GM23338 (cell line): ENCODE measurements at regions not wholly inside any gene's neighbourhood (a gene's known extent, or its start where the extent isn't known, plus 50 kb on each side); places are given as distances from the start of the nearest gene placed in this dataset.

Source experiments
- ATAC-seq: fragments of 200-7000 bp; cut with Tn5 transposase; 3 replicates; pipeline ENCODE4 v1.9.1; 2020
- DNase-seq: peaks from one replicate; pipeline ENCODE4 v3.0.0-alpha.2; 2015; ENCODE audit warnings: low spot score
- H2AFZ ChIP-seq: fragments of 200-600 bp; sonication (generic); 2 replicates; pipeline ENCODE4 v1.8.0; 2016; ENCODE audit warnings: antibody characterized with exemption, mild to moderate bottlenecking, moderate library complexity
- H3F3A ChIP-seq: fragments of 200-600 bp; sonication (generic); replicated peaks from 2 replicates; pipeline ENCODE4 v1.8.0; 2017; ENCODE audit warnings: antibody characterized with exemption, mixed run types, low read depth
- H3K27ac ChIP-seq: fragments of 200-600 bp; sonication (generic); 2 replicates; pipeline ENCODE4 v1.6.1; 2016; ENCODE audit warnings: low read depth
- H3K27me3 ChIP-seq: fragments of 200-600 bp; sonication (generic); 2 replicates; pipeline ENCODE4 v1.8.0; 2016; ENCODE audit warnings: mild to moderate bottlenecking, mixed run types, moderate library complexity; ENCODE audit not compliant: insufficient read depth
- H3K36me3 ChIP-seq: fragments of 200-600 bp; sonication (generic); 2 replicates; pipeline ENCODE4 v1.8.0; 2016; ENCODE audit warnings: mild to moderate bottlenecking; ENCODE audit not compliant: insufficient read depth
- H3K4me1 ChIP-seq: fragments of 200-600 bp; sonication (generic); 2 replicates; pipeline ENCODE4 v1.8.0; 2016; ENCODE audit warnings: mild to moderate bottlenecking, moderate library complexity; ENCODE audit not compliant: insufficient read depth
- H3K4me2 ChIP-seq: fragments of 200-600 bp; sonication (generic); 2 replicates; pipeline ENCODE4 v1.7.1; 2017; ENCODE audit warnings: mixed run types
- H3K4me3 ChIP-seq: fragments of 200-600 bp; sonication (generic); 2 replicates; pipeline ENCODE4 v1.6.1; 2016; ENCODE audit warnings: mixed run types
- H3K79me2 ChIP-seq: fragments of 200-600 bp; sonication (generic); replicated peaks from 2 replicates; pipeline ENCODE4 v1.8.0; 2017; ENCODE audit warnings: mild to moderate bottlenecking; ENCODE audit not compliant: insufficient read depth
- H3K9me2 ChIP-seq: fragments of 200-600 bp; sonication (generic); 2 replicates; pipeline ENCODE4 v1.8.0; 2017; ENCODE audit not compliant: insufficient read depth
- H4K20me1 ChIP-seq: fragments of 200-600 bp; sonication (generic); replicated peaks from 2 replicates; pipeline ENCODE4 v1.8.0; 2017; ENCODE audit warnings: mild to moderate bottlenecking; ENCODE audit not compliant: insufficient read depth
- H3K27ac Mint-ChIP-seq: 2 replicates; pipeline ENCODE4 v1.8.0; 2020; ENCODE audit warnings: inconsistent platforms, mild to moderate bottlenecking, moderate library complexity, mixed read lengths
- H3K27me3 Mint-ChIP-seq: 3 replicates; pipeline ENCODE4 v1.8.0; 2022; ENCODE audit warnings: low read depth, mild to moderate bottlenecking, moderate library complexity, mixed read lengths, inconsistent platforms; ENCODE audit not compliant: insufficient read depth, poor library complexity
- H3K36me3 Mint-ChIP-seq: 3 replicates; pipeline ENCODE4 v1.8.0; 2021; ENCODE audit warnings: low read depth, mild to moderate bottlenecking, inconsistent platforms, moderate library complexity, mixed read lengths
- H3K4me1 Mint-ChIP-seq: 3 replicates; pipeline ENCODE4 v1.8.0; 2020; ENCODE audit warnings: mild to moderate bottlenecking, inconsistent platforms, mixed read lengths
- H3K4me3 Mint-ChIP-seq: 3 replicates; pipeline ENCODE4 v1.8.0; 2021; ENCODE audit warnings: moderate library complexity, mild to moderate bottlenecking, inconsistent platforms, mixed read lengths
- H3K9me3 Mint-ChIP-seq: 3 replicates; pipeline ENCODE4 v1.8.0; 2020; ENCODE audit warnings: moderate library complexity, mild to moderate bottlenecking, inconsistent platforms, mixed read lengths
- CREB1 ChIP-seq: fragments of 250-450 bp; sonication (Bioruptor Pico); IDR thresholded peaks from 2 replicates; pipeline ENCODE4 v1.5.0; 2020; ENCODE audit warnings: low read depth, mild to moderate bottlenecking, moderate library complexity
- EZH2 ChIP-seq: fragments of 200-600 bp; sonication (generic); IDR thresholded peaks from one replicate; pipeline ENCODE4 v1.8.0; 2017; ENCODE audit warnings: antibody characterized with exemption, mild to moderate bottlenecking, low read depth; ENCODE audit not compliant: unreplicated experiment
- EZH2phosphoT487 ChIP-seq: fragments of 200-600 bp; sonication (generic); IDR thresholded peaks from one replicate; pipeline ENCODE4 v1.8.1; 2018; ENCODE audit warnings: antibody characterized with exemption; ENCODE audit not compliant: unreplicated experiment
- NANOG ChIP-seq: IDR thresholded peaks from 2 replicates; pipeline ENCODE4 v1.6.1; 2016; ENCODE audit warnings: antibody characterized with exemption, borderline replicate concordance
- POLR2AphosphoS5 ChIP-seq: IDR thresholded peaks from 2 replicates; pipeline ENCODE4 v1.6.1; 2016; ENCODE audit warnings: antibody characterized with exemption, low read depth
- STAT1 ChIP-seq: IDR thresholded peaks from one replicate; pipeline ENCODE4 v1.6.1; 2016; ENCODE audit warnings: antibody characterized with exemption; ENCODE audit not compliant: unreplicated experiment
- ZNF114 ChIP-seq: fragments of 250-450 bp; sonication (Bioruptor Pico); IDR thresholded peaks from 2 replicates; pipeline ENCODE4 v1.5.0; 2020; ENCODE audit warnings: mild to moderate bottlenecking, moderate library complexity
- ZNF462 ChIP-seq: fragments of 250-450 bp; sonication (Bioruptor Pico); IDR thresholded peaks from 2 replicates; pipeline ENCODE4 v1.5.0; 2020; ENCODE audit warnings: mild to moderate bottlenecking, moderate library complexity

- TF ChIP-seq ZNF462 (CRISPR knock-in tag) (no peak), ZNF114 (CRISPR knock-in tag) (no peak), CREB1 (CRISPR knock-in tag) (no peak), NANOG (no peak)
Observed at GRCh38 chr20:52252664-52253063, 61.1 kb upstream of the ZFP64 start (continued).

DNA sequence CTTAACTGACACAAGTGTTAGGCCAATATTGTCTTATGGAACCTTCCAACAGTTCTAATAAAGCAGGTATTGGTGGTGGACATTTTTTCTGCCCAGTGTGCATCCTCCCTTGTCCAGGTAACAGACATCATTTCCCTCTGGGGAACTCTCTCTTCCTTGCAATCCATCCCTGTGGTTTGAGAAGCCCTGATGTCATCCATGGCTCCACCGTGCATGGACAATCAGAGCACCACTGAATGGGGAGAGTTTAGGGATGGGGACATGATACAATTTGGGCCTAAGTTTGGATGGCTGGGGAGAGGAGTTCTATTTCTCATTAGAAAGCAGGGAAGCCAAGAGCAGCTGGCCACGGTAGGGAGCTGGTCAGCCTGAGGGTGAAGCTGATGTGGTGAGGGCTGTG, 60.2 kb upstream of the ZFP64 start:
- no peaks in the 10 kb centered on the region for H3K79me2 ChIP-seq
- H3K9me2 ChIP-seq, result no peaks in the 10 kb centered on the region
- 0 out of 3 replicates have a peak, but pooled peaks cover 3% of the 10 kb centered on the region for H3K36me3 Mint-ChIP-seq
- no peak overlapping the region for H3K4me3 ChIP-seq
- no peak overlapping the region for H3K27ac ChIP-seq
- H3K27me3 ChIP-seq, result no peaks in the 10 kb centered on the region
- no peak overlapping the region for H2AFZ ChIP-seq
- H3K27me3 Mint-ChIP-seq, result no peaks in the 10 kb centered on the region
- no peak overlapping the region for H3K27ac Mint-ChIP-seq
- H3K4me1 ChIP-seq, result no peaks in the 10 kb centered on the region
- no peaks in the 10 kb centered on the region; the same call in 1 of the 2 replicates for H3K36me3 ChIP-seq
- no peak for ATAC-seq
- no peaks in the 10 kb centered on the region for H3K4me1 Mint-ChIP-seq
- no peaks in the 10 kb centered on the region for H3F3A ChIP-seq
- H3K4me3 Mint-ChIP-seq, result no peak overlapping the region
- no peak overlapping the region for H3K4me2 ChIP-seq
- peaks cover 3% of the 10 kb centered on the region; the same call in 2 of the 3 replicates for H3K9me3 Mint-ChIP-seq
- DNase-seq, result no peak
- H4K20me1 ChIP-seq, result no peaks in the 10 kb centered on the region
- TF ChIP-seq CREB1 (CRISPR knock-in tag) (no peak), ZNF462 (CRISPR knock-in tag) (no peak), POLR2AphosphoS5 (no peak), ZNF114 (CRISPR knock-in tag) (no peak), NANOG (no peak), EZH2phosphoT487 (no peak), STAT1 (no peak), EZH2 (no peak)
